GM12892 (cell line): ENCODE measurements at regions not wholly inside any gene's neighbourhood (a gene's known extent, or its start where the extent isn't known, plus 50 kb on each side); places are given as distances from the start of the nearest gene placed in this dataset.

Experiments
- POLR2A ChIP-seq: IDR thresholded peaks from 2 replicates; pipeline ENCODE4 v1.6.1; 2011; ENCODE audit warnings: low read depth, low read length, control low read depth
- POLR2AphosphoS5 ChIP-seq: IDR thresholded peaks from 2 replicates; pipeline ENCODE4 v1.6.1; 2011; ENCODE audit warnings: low read depth, low read length, control low read depth
- TAF1 ChIP-seq: IDR thresholded peaks from 2 replicates; pipeline ENCODE4 v1.6.1; 2011; ENCODE audit warnings: low read depth, mild to moderate bottlenecking, control low read depth, low read length, borderline replicate concordance

GRCh38 chr4:138087066-138087719 is 155.0 kb downstream of the SLC7A11 start:
- no peak for TF ChIP-seq POLR2A
- TF ChIP-seq POLR2AphosphoS5, result no peak
- no peak for TF ChIP-seq TAF1
